Medulla oblongata (tissue), 1 donor: ENCODE measurements at regions not wholly inside any gene's neighbourhood (a gene's known extent, or its start where the extent isn't known, plus 50 kb on each side); places are given as distances from the start of the nearest gene placed in this dataset.

ENCODE experiments used
- DNase-seq: peaks from one replicate; pipeline ENCODE4 v3.0.0-alpha.2; 2015; ENCODE audit errors: extremely low spot score

GRCh38 chr3:161156936-161157335 is 51.8 kb upstream of the B3GALNT1 start:
- DNase-seq = no peak

DNA sequence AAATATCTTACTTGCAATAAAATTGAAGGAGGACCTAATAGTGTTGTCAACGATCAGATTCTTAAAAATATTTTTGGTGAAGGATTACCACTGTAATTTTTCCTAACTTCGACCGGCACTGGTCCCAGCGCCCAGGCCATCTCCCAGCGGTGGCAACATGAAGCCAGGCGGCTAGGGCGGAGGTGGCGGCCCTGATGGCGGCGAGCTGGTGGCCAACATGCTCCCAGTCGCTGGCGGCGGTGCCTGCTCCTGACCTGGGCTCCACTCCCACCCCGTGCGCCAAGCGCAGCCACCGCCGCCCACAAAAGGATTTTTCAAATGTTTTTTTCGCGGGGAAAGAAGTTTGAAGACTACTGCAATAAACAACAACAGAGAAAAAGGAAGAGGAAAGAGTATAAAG is 56.5 kb upstream of the B3GALNT1 start:
- DNase-seq = no peak

GRCh38 chr3:161163297-161163696 is 57.8 kb upstream of the NMD3 start:
- DNase-seq = no peak

- no peak for DNase-seq
Observed at GRCh38 chr3:161166051-161166450, 55.1 kb upstream of the NMD3 start.

GRCh38 chr3:161171113-161171512 is 50.0 kb upstream of the NMD3 start:
- DNase-seq = peak; percentile 13
